ENCODE measurements at regions not wholly inside any gene's neighbourhood (a gene's known extent, or its start where the extent isn't known, plus 50 kb on each side); places are given as distances from the start of the nearest gene placed in this dataset.

DNA sequence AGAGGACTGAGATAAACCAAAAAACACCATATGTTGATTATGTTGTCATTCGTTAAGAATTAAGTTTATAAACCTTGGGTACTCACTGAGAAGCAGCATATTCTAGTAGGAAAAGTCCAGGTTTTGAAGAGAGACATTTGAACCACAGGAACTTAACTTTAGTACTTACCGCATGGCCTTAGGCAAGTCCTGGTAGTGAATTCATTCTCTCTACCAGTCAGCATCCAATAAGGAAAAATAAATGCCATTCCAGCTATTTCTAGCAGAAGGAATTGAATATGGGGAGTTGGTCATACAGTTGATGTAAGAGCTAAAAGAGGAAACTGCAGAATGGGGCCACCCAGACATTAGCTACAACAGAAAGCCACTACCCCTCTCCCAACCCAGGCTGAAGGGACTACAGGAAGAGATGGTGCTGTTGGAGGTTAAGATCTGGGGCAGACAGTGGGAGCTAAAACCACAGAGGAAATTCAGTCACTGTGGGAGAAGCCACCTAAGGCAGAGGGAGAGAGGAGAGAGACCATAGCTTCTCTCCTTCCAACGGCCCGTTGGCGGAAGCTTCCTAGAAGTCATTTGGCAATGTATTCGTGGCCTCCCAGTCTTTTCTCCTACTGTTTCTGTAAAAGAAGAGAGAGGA is 133.8 kb upstream of the RARB start:
- no peaks in the 10 kb centered on the region for H3K27me3 ChIP-seq (ENCODE audit: control insufficient read depth, extremely low read depth, insufficient read depth, low read length)
- DNase-seq (ENCODE audit: low read depth, low spot score): no peak
- H3K36me3 ChIP-seq (ENCODE audit: control insufficient read depth in 2 of 2, extremely low read depth in 1 of 2, insufficient read depth in 2 of 2, low read length in 2 of 2): no peaks in the 10 kb centered on the region
- no peak overlapping the region for H3K27ac ChIP-seq (ENCODE audit: control insufficient read depth, insufficient read depth, low read length)
- H3K4me2 ChIP-seq (ENCODE audit: control insufficient read depth, extremely low read depth, insufficient read depth, low read depth, low read length): peak overlapping the region; percentile 42
- no peak overlapping the region for H3K9ac ChIP-seq (ENCODE audit: control insufficient read depth, extremely low read depth, insufficient read depth, low read length)
- dilution Hi-C loops (cut with MboI; ENCODE audit: extremely low pct_ligation_motif_present, low sequenced_read_pairs): no loop called here
- H3K9me1 ChIP-seq (ENCODE audit: control insufficient read depth, extremely low read depth, insufficient read depth, low read length): no peaks in the 10 kb centered on the region
- TF ChIP-seq EZH2 (IDR thresholded peaks at IDR 0.05; ENCODE audit: low read length): no peak
- TF ChIP-seq, protein P1, sequence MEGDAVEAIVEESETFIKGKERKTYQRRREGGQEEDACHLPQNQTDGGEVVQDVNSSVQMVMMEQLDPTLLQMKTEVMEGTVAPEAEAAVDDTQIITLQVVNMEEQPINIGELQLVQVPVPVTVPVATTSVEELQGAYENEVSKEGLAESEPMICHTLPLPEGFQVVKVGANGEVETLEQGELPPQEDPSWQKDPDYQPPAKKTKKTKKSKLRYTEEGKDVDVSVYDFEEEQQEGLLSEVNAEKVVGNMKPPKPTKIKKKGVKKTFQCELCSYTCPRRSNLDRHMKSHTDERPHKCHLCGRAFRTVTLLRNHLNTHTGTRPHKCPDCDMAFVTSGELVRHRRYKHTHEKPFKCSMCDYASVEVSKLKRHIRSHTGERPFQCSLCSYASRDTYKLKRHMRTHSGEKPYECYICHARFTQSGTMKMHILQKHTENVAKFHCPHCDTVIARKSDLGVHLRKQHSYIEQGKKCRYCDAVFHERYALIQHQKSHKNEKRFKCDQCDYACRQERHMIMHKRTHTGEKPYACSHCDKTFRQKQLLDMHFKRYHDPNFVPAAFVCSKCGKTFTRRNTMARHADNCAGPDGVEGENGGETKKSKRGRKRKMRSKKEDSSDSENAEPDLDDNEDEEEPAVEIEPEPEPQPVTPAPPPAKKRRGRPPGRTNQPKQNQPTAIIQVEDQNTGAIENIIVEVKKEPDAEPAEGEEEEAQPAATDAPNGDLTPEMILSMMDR (optimal IDR thresholded peaks at IDR 0.05 in 1 of 3, IDR thresholded peaks at IDR 0.05 in 1 of 3, conservative IDR thresholded peaks at IDR 0.05 in 1 of 3; ENCODE audit: extremely low read depth in 1 of 3, insufficient read depth in 2 of 3, low read length in 3 of 3): no peak
- H4K20me1 ChIP-seq (ENCODE audit: control insufficient read depth, extremely low read depth, insufficient read depth, low read length): no peaks in the 10 kb centered on the region
- H3K9me3 ChIP-seq (ENCODE audit: control insufficient read depth, low read depth, low read length): no peaks in the 10 kb centered on the region
- H3K79me2 ChIP-seq (ENCODE audit: control insufficient read depth, insufficient read depth, low read length): no peaks in the 10 kb centered on the region
- peaks cover 14% of the 10 kb centered on the region for H3K4me1 ChIP-seq (ENCODE audit: control insufficient read depth, extremely low read depth, insufficient read depth, low read length)
- no peak overlapping the region for H2AFZ ChIP-seq (ENCODE audit: control insufficient read depth, low read length)
- no peak overlapping the region for H3K4me3 ChIP-seq (ENCODE audit: control insufficient read depth in 2 of 3, extremely low read depth in 1 of 3, insufficient read depth in 2 of 3, low read depth in 1 of 3, low read length in 3 of 3)
- no peak for FAIRE-seq

DNA sequence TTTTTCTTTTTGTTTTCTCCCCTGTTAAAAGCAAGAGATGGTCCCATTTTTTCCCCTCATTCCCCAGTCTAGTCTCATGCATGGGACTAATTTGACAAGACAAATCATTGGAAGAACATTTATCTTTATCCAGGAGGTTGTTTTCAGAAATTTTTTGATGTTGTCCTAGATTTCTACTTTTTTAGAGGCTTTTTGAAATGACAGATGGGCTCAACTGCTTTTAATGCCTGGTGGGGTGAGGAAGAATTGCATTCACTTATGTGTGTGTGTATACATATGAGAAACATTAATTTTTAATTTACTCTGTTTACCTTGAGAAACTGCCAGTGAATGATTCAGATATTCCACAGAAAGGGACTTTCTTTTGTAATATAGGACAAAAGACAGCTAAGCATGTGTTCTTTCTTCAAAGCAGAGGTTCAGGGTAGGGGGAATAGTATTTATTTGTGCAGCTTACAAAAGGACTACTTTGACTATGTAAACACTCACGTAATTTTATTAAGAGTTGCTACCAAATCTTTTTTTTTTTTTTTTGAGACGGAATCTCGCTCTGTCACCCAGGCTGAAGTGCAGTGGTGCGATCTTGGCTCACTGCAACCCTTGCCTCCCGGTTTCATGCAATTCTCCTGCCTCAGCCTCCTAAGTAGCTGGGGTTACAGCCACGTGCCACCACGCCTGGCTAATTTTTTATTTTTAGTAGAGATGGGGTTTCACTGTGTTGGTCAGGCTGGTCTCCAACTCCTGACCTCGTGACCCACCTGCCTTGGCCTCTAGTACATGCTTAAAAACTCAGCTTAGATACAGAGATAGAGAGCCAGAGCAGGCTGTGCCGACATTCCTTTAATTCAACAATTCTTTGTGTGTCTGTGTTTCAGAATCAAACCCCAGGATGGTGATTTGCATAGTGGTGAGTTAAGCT is 130.1 kb upstream of the RARB start:
- no peak for DNase-seq (ENCODE audit: low read depth, low spot score)
- Histone ChIP-seq H3K27me3 (ENCODE audit: control insufficient read depth, extremely low read depth, insufficient read depth, low read length) (no peaks in the 10 kb centered on the region), H3K79me2 (ENCODE audit: control insufficient read depth, insufficient read depth, low read length) (no peaks in the 10 kb centered on the region), H3K9ac (ENCODE audit: control insufficient read depth, extremely low read depth, insufficient read depth, low read length) (no peak overlapping the region), H3K36me3 (ENCODE audit: control insufficient read depth in 2 of 2, extremely low read depth in 1 of 2, insufficient read depth in 2 of 2, low read length in 2 of 2) (no peaks in the 10 kb centered on the region), H3K9me1 (ENCODE audit: control insufficient read depth, extremely low read depth, insufficient read depth, low read length) (no peaks in the 10 kb centered on the region), H4K20me1 (ENCODE audit: control insufficient read depth, extremely low read depth, insufficient read depth, low read length) (no peaks in the 10 kb centered on the region), H2AFZ (ENCODE audit: control insufficient read depth, low read length) (no peak overlapping the region), H3K4me1 (ENCODE audit: control insufficient read depth, extremely low read depth, insufficient read depth, low read length) (peaks cover 11% of the 10 kb centered on the region), H3K4me3 (ENCODE audit: control insufficient read depth in 2 of 3, extremely low read depth in 1 of 3, insufficient read depth in 2 of 3, low read depth in 1 of 3, low read length in 3 of 3) (no peak overlapping the region), H3K27ac (ENCODE audit: control insufficient read depth, insufficient read depth, low read length) (no peak overlapping the region), H3K4me2 (ENCODE audit: control insufficient read depth, extremely low read depth, insufficient read depth, low read depth, low read length) (no peak overlapping the region), H3K9me3 (ENCODE audit: control insufficient read depth, low read depth, low read length) (no peaks in the 10 kb centered on the region)
- dilution Hi-C loops (cut with MboI; ENCODE audit: extremely low pct_ligation_motif_present, low sequenced_read_pairs): no loop called here
- FAIRE-seq: no peak
- no peak for TF ChIP-seq EZH2 (IDR thresholded peaks at IDR 0.05; ENCODE audit: low read length)
- TF ChIP-seq, protein P1 (optimal IDR thresholded peaks at IDR 0.05 in 1 of 3, IDR thresholded peaks at IDR 0.05 in 1 of 3, conservative IDR thresholded peaks at IDR 0.05 in 1 of 3; ENCODE audit: extremely low read depth in 1 of 3, insufficient read depth in 2 of 3, low read length in 3 of 3): no peak
